Gastroesophageal sphincter (tissue), 4 donors: ENCODE measurements at regions not wholly inside any gene's neighbourhood (a gene's known extent, or its start where the extent isn't known, plus 50 kb on each side); places are given as distances from the start of the nearest gene placed in this dataset.
"Not testable (repeated sequence)": the region's sequence is repeated elsewhere in the genome, so short reads cannot be mapped to it uniquely, and the experiment has no call there.

Source experiments
- ATAC-seq: fragments of 150-250 bp; one replicate; pipeline ENCODE4 v1.9.1; 2016; ENCODE audit warnings: mild to moderate bottlenecking, moderate library complexity
- H3K27ac ChIP-seq, 4 donors: fragments of 200-600 bp; sonication (generic) in 3 of 4; 1 replicate in 3 of 4; 2 replicates in 1 of 4; pipeline ENCODE4 v1.5.1; 2016 to 2019
- H3K27me3 ChIP-seq: fragments of 200-600 bp; sonication (generic); one replicate; pipeline ENCODE4 v1.5.1; 2019
- H3K36me3 ChIP-seq, 2 donors: fragments of 200-600 bp; sonication (generic); one replicate each; pipeline ENCODE4 v1.5.1; 2019; ENCODE audit warnings: control low read depth in 1 of 2
- H3K4me1 ChIP-seq, 3 donors: fragments of 200-600 bp; sonication (generic); 1 replicate in 2 of 3; 2 replicates in 1 of 3; pipeline ENCODE4 v1.5.1; 2016 to 2019; ENCODE audit warnings: control low read depth in 2 of 3
- H3K4me3 ChIP-seq, 2 donors: fragments of 200-600 bp; sonication (generic); one replicate each; pipeline ENCODE4 v1.5.1; 2019; ENCODE audit warnings: mild to moderate bottlenecking in 1 of 2, moderate library complexity in 1 of 2
- H3K9me3 ChIP-seq, 3 donors: fragments of 200-600 bp; sonication (generic); one replicate each; pipeline ENCODE4 v1.5.1; 2017 to 2019; ENCODE audit warnings: control low read depth in 2 of 3
- CTCF ChIP-seq, 4 experiments: fragments of 200-600 bp in 2 of 4; fragments of 450-650 bp in 2 of 4; sonication (generic) in 1 of 4; IDR thresholded peaks; one replicate each; pipeline ENCODE4 v1.5.1; 2017 to 2019; ENCODE audit warnings: antibody characterized with exemption in 4 of 4, mild to moderate bottlenecking in 2 of 4, moderate library complexity in 2 of 4
- EP300 ChIP-seq: sonication (generic); formaldehyde crosslinking; IDR thresholded peaks from one replicate; pipeline ENCODE4 v1.6.1; 2017; ENCODE audit warnings: antibody characterized with exemption, mild to moderate bottlenecking
- POLR2A ChIP-seq, 2 donors: fragments of 450-650 bp; IDR thresholded peaks; one replicate each; pipeline ENCODE4 v1.6.1; 2017; ENCODE audit warnings: antibody characterized with exemption in 2 of 2, mild to moderate bottlenecking in 2 of 2, moderate library complexity in 1 of 2
- POLR2AphosphoS5 ChIP-seq: sonication (generic); formaldehyde crosslinking; IDR thresholded peaks from one replicate; pipeline ENCODE4 v1.6.1; 2017; ENCODE audit warnings: antibody characterized with exemption
- WGBS, 2 donors: methylation state at CpG; one replicate each; pipeline ENCODE4 v1.1.5; 2018; ENCODE audit warnings: low coverage in 1 of 2; 5-methylcytosine and 5-hydroxymethylcytosine counted together

GRCh38 chr9:104386013-104386412, 118.0 kb upstream of the OR13F1 start:
- Histone ChIP-seq H3K4me3 (no peak overlapping the region), H3K27me3 (no peaks in the 10 kb centered on the region), H3K36me3 (no peaks in the 10 kb centered on the region), H3K4me1 (peaks cover 0 to 9% (median 0%) of the 10 kb centered on the region in 3 donors), H3K27ac (no peak overlapping the region), H3K9me3 (no peaks in the 10 kb centered on the region)
- ATAC-seq: no peak
- no peak for TF ChIP-seq EP300
- 33 to 58% methylated on average over 2 of the region's 2 CpGs for WGBS, 2 donors

- H3K27ac ChIP-seq: no peak overlapping the region
- TF ChIP-seq EP300 (no peak), POLR2AphosphoS5 (no peak), CTCF (IDR thresholded peaks at IDR 0.05) (peak; percentile 49 to 66 (median 54)), POLR2A (IDR thresholded peaks at IDR 0.05) (no peak)
- 0% methylated on average over 1 of the region's 1 CpG for WGBS, 2 donors
- H3K36me3 ChIP-seq: no peaks in the 10 kb centered on the region
- H3K9me3 ChIP-seq: no peaks in the 10 kb centered on the region
- ATAC-seq: no peak
- H3K27me3 ChIP-seq: no peaks in the 10 kb centered on the region
- peaks cover 0 to 9% (median 0%) of the 10 kb centered on the region in 3 donors for H3K4me1 ChIP-seq
- no peak overlapping the region for H3K4me3 ChIP-seq
Measured at GRCh38 chr9:104386425-104387069, 117.5 kb upstream of the OR13F1 start.

GRCh38 chr9:104388071-104388470, 116.0 kb upstream of the OR13F1 start:
- 45 to 91% methylated on average over 1 to 3 of the region's 3 CpGs for WGBS, 2 donors
- H3K4me1 ChIP-seq: peaks cover 0 to 9% (median 0%) of the 10 kb centered on the region in 3 donors
- no peaks in the 10 kb centered on the region for H3K36me3 ChIP-seq
- no peaks in the 10 kb centered on the region for H3K9me3 ChIP-seq
- ATAC-seq: no peak
- H3K27ac ChIP-seq: no peak overlapping the region
- no peak overlapping the region for H3K4me3 ChIP-seq
- no peaks in the 10 kb centered on the region for H3K27me3 ChIP-seq
- TF ChIP-seq EP300 (no peak), POLR2AphosphoS5 (no peak), CTCF (IDR thresholded peaks at IDR 0.05) (no peak), POLR2A (IDR thresholded peaks at IDR 0.05) (no peak)

GRCh38 chr9:104389341-104389740, 114.7 kb upstream of the OR13F1 start:
- Histone ChIP-seq H3K4me3 (no peak overlapping the region), H3K4me1 (peaks cover 0 to 9% (median 0%) of the 10 kb centered on the region in 3 donors), H3K27ac (no peak overlapping the region), H3K27me3 (no peaks in the 10 kb centered on the region), H3K9me3 (no peaks in the 10 kb centered on the region), H3K36me3 (no peaks in the 10 kb centered on the region)
- 75 to 83% methylated on average over 2 to 4 of the region's 4 CpGs for WGBS, 2 donors
- no peak for TF ChIP-seq CTCF (IDR thresholded peaks at IDR 0.05)
- no peak for TF ChIP-seq POLR2A (IDR thresholded peaks at IDR 0.05)
- TF ChIP-seq POLR2AphosphoS5: no peak
- TF ChIP-seq EP300: no peak
- no peak for ATAC-seq

- 60 to 66% methylated on average over 1 to 10 of the region's 10 CpGs for WGBS, 2 donors
- H3K9me3 ChIP-seq, ATAC-seq, H3K27ac ChIP-seq, H3K4me3 ChIP-seq, H3K27me3 ChIP-seq, H3K4me1 ChIP-seq, H3K36me3 ChIP-seq: not testable (repeated sequence)
Measured at GRCh38 chr9:104394901-104395300, 109.2 kb upstream of the OR13F1 start.

- H3K27ac ChIP-seq: no peak overlapping the region
- H3K4me1 ChIP-seq: no peaks in the 10 kb centered on the region
- H3K27me3 ChIP-seq: no peaks in the 10 kb centered on the region
- H3K9me3 ChIP-seq: no peaks in the 10 kb centered on the region
- H3K4me3 ChIP-seq: no peak overlapping the region
- H3K36me3 ChIP-seq: no peaks in the 10 kb centered on the region
- TF ChIP-seq POLR2A (IDR thresholded peaks at IDR 0.05) (no peak), EP300 (no peak), CTCF (IDR thresholded peaks at IDR 0.05) (no peak), POLR2AphosphoS5 (no peak)
- ATAC-seq: no peak
Measured at GRCh38 chr9:104412238-104412637, 91.8 kb upstream of the OR13F1 start.
